ENCODE measurements at regions not wholly inside any gene's neighbourhood (a gene's known extent, or its start where the extent isn't known, plus 50 kb on each side); places are given as distances from the start of the nearest gene placed in this dataset.

GRCh38 chr6:97411610-97412009 is 128.6 kb upstream of the MMS22L start:
- no peaks in the 10 kb centered on the region for H3K79me2 ChIP-seq (ENCODE audit: insufficient read depth)
- no peaks in the 10 kb centered on the region for H3K4me1 ChIP-seq (ENCODE audit: control insufficient read depth in 1 of 2, insufficient read depth in 2 of 2, low read depth in 1 of 2, low read length in 1 of 2)
- H3K9me2 ChIP-seq, result no peaks in the 10 kb centered on the region
- 23% methylated on average over 2 of the region's 2 CpGs for WGBS (ENCODE audit: low lambda C conversion rate)
- no peak for DNase-seq
- H3K9ac ChIP-seq, result no peak overlapping the region
- no peaks in the 10 kb centered on the region for H4K20me1 ChIP-seq (ENCODE audit: insufficient read depth)
- TF ChIP-seq IRF3 (IDR thresholded peaks at IDR 0.05; ENCODE audit: low read depth, low read length) (no peak), CTCF (IDR thresholded peaks at IDR 0.05) (no peak), FOSL2 (IDR thresholded peaks at IDR 0.05; ENCODE audit: borderline replicate concordance, low read depth) (no peak), TCF12 (IDR thresholded peaks at IDR 0.05) (no peak), MAX (IDR thresholded peaks at IDR 0.05; ENCODE audit: low read depth) (no peak), RCOR1 (IDR thresholded peaks at IDR 0.05; ENCODE audit: low read length) (no peak), EZH2phosphoT487 (IDR thresholded peaks at IDR 0.05; ENCODE audit: borderline replicate concordance, low read depth) (no peak), NFIC (IDR thresholded peaks at IDR 0.05; ENCODE audit: borderline replicate concordance) (no peak), YY1 (IDR thresholded peaks at IDR 0.05; ENCODE audit: low read depth) (no peak), RFX5 (IDR thresholded peaks at IDR 0.05; ENCODE audit: low read length) (no peak), ZBTB33 (IDR thresholded peaks at IDR 0.05; ENCODE audit: borderline replicate concordance, low read depth) (no peak), JUND (IDR thresholded peaks at IDR 0.05) (no peak)
- H3K27me3 ChIP-seq (ENCODE audit: insufficient read depth), result no peaks in the 10 kb centered on the region
- no peak overlapping the region for H3K4me3 ChIP-seq (ENCODE audit: low read depth in 2 of 2, low read length in 1 of 2)
- CTCF ChIA-PET, result interaction anchor here (1.1 kb wide), 1 partner anchor 196 kb away, joined by 4 read pairs; no protein-coding TSS in a partner anchor
- POLR2A ChIA-PET, result no interaction called here
- no peak overlapping the region for H3K4me2 ChIP-seq
- no peak overlapping the region for H3K27ac ChIP-seq (ENCODE audit: low read depth in 2 of 2, low read length in 1 of 2)
- no peaks in the 10 kb centered on the region for H3F3A ChIP-seq (replicated peaks; ENCODE audit: insufficient read depth)
- H3K36me3 ChIP-seq (replicated peaks in 1 of 2; ENCODE audit: control insufficient read depth in 1 of 2, insufficient read depth in 2 of 2, low read length in 1 of 2), result no peaks in the 10 kb centered on the region
- no peak overlapping the region for H2AFZ ChIP-seq (ENCODE audit: low read depth)
- H3K9me3 ChIP-seq, result no peaks in the 10 kb centered on the region

- CTCF ChIA-PET, result interaction anchor here (1.2 kb wide), 1 partner anchor 25 kb away, joined by 3 read pairs; no protein-coding TSS in a partner anchor
These were observed 129.5 kb upstream of the MMS22L start for GRCh38 chr6:97412511-97412910.

More at GRCh38 chr6:97412511-97412910, 129.5 kb upstream of the MMS22L start:
- H3K79me2 ChIP-seq (ENCODE audit: insufficient read depth), result no peaks in the 10 kb centered on the region
- H3K9me3 ChIP-seq, result no peaks in the 10 kb centered on the region
- no peak for DNase-seq
- H3K27me3 ChIP-seq (ENCODE audit: insufficient read depth), result no peaks in the 10 kb centered on the region
- no peaks in the 10 kb centered on the region for H3F3A ChIP-seq (replicated peaks; ENCODE audit: insufficient read depth)
- no peaks in the 10 kb centered on the region for H3K4me1 ChIP-seq (ENCODE audit: control insufficient read depth in 1 of 2, insufficient read depth in 2 of 2, low read depth in 1 of 2, low read length in 1 of 2)
- no peaks in the 10 kb centered on the region for H4K20me1 ChIP-seq (ENCODE audit: insufficient read depth)
- H3K9me2 ChIP-seq, result no peaks in the 10 kb centered on the region
- WGBS (ENCODE audit: low lambda C conversion rate), result 40% methylated on average over 1 of the region's 1 CpG
- no peak overlapping the region for H3K4me3 ChIP-seq (ENCODE audit: low read depth in 2 of 2, low read length in 1 of 2)
- no peak overlapping the region for H2AFZ ChIP-seq (ENCODE audit: low read depth)
- TF ChIP-seq GATA2 (CRISPR knock-in tag; IDR thresholded peaks at IDR 0.05), result no peak
- no peak for TF ChIP-seq GABPA (IDR thresholded peaks at IDR 0.05; ENCODE audit: low read depth)
- no peak for TF ChIP-seq RAD21 (IDR thresholded peaks at IDR 0.05; ENCODE audit: low read length)
- no peaks in the 10 kb centered on the region for H3K36me3 ChIP-seq (replicated peaks in 1 of 2; ENCODE audit: control insufficient read depth in 1 of 2, insufficient read depth in 2 of 2, low read length in 1 of 2)
- H3K9ac ChIP-seq, result no peak overlapping the region
- H3K27ac ChIP-seq (ENCODE audit: low read depth in 2 of 2, low read length in 1 of 2), result no peak overlapping the region
- POLR2A ChIA-PET, result no interaction called here
- no peak overlapping the region for H3K4me2 ChIP-seq
